Activated CD8-positive, alpha-beta memory T cell treated with anti-CD3 and anti-CD28 coated beads for 4 hours (primary cell): ENCODE measurements at regions not wholly inside any gene's neighbourhood (a gene's known extent, or its start where the extent isn't known, plus 50 kb on each side); places are given as distances from the start of the nearest gene placed in this dataset.

Experiments
- DNase-seq, 2 donors: peaks; one replicate each; pipeline ENCODE4 v3.0.0-alpha.2; 2020; ENCODE audit warnings: low read depth in 2 of 2

DNA sequence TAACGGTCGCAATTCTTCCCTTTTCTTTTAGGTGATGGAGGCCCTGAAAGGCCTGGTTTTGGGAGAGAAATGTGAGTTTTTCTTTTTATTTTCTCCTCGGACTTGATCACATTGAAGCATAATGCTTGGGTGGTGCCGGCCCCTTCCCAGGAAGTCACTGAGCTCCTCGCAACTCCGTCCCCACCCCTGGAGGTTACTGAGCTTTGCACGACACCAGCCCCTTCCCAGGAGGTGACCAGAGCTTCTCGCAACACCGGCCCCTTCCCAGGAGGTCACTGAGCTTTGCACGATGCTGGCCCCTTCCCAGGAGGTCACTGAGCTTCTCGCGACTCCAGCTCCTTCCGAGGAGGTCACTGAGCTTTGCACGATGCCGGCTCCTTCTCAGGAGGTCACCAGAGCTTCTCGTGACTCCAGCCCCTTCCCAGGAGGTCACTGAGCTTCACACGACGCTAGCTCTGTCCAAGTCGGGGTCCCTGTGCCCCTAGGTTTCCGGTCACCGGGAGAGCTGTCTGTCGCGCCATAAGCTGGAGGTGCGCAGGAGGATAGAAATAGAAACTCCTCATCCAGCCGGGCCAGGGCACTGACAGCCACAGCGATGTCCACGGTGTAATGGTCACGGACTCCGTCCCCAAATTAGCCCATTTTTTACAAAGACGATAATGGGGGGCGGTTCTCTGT lies 586.4 kb downstream of the BRD1 start:
- no peak for DNase-seq

DNA sequence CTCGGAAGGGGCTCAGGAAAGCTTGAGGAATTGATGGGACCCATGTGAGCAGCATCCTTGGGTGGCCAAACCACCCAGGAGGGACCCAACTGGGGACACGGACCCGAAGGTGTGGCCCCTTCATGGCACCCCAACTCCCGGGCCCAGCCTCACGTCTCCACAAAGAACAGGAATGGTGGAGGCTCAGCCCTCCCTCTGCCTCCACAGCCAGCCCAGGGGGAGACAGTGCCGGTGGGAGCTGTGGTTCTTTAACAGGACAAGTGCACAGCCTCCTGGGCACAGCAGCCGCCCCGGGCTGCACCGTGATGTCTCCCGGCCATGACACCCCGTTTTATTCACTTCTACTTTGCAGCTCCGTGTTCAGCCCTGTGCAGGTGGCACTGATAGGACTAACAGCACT lies 587.2 kb downstream of the BRD1 start:
- DNase-seq: no peak

DNA sequence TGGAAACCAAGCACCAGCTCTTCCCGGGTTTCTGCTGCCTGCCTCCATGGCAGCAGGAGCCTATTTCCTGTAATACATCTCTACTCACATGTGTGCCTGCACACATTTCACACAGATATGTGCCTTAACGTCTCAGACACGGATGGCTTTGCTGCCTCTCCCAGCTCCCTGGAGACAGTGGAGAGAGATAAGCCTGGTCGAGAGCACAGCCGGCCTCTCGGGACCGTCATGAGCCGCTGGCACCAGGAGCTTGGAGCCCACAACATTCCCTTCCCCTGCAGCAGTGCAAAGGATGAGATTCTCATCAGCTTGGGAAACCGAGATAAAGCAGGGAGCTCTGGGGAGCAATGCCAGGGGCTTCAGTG lies 587.7 kb downstream of the BRD1 start:
- no peak for DNase-seq

DNA sequence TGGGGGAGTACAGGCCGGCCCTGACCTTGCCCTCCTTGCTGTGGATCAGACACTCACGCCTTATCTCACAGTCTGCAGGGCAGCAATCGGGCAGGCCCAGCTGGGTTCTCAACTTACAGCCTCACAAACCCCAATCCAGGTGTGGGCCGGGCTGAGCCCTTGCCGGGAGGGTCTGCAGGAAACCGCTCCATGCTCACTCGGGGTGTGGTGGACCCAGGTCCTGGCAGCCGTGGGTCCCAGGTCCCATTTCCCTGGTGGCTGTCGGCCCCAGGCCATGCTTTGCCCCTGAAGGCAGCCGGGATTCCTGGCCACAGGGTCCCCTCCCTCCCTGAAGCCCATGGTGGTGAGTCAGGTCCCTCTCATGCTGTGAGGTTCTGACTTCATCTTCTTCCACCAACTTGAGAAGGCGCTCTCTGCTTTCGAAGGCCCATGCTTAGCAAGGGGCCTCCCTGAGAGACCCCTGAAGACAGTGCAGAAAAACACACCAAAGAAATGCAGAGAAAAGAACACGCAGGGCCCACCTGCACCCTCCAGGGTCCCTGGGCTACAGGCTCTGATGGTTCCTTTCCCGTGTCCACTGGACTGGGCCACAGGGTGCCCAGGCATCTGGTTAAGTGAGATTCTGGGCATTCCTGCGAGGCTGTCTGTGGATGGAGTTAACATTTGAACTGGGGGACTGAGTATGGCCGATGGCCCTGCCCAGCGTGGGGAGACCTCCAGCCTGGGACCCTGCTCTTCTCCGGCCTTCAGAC lies 588.2 kb downstream of the BRD1 start:
- DNase-seq: no peak

DNA sequence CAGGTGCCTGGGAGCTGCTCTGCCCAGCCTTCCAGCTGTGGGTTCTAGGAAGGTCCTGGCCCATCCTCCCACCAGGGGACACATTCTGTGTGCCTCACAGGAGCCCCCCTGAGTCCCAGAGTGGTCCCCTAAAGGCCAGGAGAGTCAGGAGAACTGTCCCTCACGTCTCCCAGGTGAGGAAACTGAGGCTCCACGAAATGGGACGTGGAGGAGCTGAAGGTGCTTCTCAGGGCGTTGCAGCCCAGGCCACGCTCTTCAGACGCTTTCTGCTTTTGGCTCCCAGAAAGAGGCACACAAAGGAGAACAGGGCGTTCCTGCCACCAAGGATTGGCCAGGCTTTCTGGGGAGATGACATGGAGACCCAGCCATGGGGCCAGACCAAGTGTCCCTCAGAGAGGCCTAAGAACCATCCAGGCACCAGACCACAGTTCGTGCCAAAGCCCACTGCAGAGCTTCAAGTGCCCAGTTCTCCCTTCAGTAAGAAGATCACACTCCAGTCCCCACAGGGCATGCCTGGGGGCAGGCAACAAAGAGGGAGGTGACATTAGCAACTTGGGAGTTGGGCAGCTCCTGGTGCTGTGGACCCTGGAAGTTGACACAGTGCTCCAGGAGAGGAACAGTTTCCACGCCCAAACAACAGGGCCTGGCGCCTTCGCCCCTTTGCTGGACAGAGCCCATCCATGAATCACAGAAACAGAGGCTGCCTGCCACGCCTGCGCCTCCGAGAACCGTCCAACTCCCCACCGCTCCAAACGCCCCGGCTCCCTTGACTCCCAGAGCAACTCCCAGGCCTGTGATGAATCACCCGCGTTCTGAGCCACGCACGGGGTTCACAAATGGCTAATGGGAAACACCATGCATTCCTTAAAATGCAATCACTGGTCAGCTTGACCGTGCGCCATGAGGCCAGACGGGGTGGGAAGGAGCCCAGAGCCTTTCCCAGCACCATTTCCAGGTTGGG lies 589.2 kb downstream of the BRD1 start:
- no peak for DNase-seq

DNA sequence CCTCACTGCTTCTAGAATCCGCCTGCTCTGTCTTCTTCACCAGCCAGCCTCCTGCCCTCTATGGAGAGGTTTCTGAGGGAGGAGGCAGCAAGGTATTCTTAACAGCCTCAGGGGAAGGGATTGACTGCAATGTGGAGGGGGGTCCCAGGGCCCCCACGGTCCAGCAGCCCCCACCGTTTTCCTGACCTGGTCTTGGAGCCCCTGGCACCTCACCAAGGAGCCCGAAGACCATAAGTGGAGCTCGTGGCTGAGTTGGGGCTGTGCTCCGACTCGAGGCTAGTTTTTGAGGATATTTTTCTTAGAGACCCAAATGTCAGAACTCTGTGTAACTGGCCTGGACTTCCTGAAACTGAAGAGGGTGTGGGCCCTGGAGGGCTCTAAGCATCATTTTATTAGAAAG lies 590.0 kb downstream of the BRD1 start:
- DNase-seq: no peak

DNA sequence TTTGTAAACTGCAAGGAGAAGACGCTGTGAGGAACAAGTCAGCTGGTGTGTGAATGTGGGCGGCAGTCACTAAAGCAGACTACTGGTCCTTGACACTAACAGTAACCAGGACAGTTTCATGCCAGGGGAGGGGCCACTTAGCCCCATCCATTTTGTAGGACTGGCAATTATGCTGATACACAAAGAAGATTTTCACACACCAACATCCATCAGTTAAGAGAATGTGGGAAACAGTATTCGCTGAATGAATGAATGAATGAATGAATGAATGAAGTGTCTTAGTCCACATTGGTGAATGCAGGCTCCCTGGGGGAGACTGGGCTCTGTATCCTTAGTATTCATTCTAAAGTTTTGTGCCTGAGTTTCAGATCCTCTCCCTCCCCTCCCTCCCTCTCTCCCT lies 590.4 kb downstream of the BRD1 start:
- DNase-seq: no peak

DNA sequence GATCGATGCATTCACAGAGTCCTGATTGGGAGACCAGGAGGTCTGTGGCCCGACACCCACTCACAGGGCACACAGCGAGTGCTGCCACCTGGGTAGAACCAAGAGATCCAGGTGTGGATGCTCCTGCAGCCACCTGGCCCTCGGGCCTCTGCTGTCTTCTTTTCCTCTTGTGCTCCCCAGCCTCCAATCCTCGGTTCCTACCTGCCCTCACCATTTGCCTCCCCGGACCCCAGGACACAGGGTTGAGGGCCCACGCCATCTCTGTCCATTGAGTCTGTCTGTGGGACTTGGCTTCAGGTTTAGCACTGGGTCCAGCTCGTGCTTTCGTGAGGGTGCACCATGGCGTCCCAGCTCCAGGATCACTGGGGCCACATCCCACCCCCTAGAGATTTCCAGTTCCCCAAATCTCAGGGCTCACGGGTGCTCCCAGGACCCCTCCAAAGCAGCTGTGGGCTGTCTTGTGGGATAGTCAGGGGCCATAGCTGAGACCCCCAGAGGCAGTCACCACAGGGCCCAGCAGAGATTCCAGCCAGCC lies 591.1 kb downstream of the BRD1 start:
- DNase-seq: no peak

DNA sequence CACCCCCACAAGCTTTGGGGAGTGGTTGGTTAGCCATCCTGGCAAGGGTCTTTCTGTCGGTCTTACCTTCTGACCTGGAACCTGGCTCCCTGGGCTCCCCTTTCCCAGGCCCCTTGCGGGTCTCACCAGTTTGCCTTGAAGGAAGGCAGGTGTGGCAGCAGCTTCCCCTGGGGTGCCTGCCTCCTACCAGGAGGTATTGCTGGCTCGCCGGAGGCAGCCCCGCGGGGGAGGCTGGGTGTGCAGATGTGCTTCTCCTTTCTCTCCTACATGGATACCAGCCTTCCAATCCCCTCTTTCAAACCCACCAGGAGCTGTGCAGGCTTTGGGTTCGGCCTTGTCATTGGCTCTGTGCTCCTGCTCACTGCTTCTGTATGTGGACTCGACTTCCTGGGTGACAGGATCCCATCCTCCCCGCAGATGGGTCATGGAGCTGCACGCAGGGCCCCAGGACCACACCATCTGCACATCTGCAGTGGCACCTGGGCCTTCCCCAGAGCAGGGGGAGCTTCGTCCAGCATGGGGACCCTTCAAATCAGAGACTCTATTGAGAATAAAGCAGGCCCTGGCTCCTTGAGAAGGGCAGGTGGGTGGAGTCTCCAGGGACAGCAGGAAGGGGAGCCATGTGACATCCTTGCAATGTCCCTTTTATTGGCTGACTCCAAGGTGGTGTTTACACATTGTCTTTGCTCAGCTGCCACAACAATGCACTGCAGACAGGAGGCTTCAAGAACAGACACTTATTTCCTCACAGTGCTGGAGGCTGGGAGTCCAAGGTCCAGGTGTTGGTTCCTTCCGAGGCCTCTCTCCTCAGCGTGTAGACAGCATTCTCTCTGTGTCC lies 592.0 kb downstream of the BRD1 start:
- DNase-seq: no peak

DNA sequence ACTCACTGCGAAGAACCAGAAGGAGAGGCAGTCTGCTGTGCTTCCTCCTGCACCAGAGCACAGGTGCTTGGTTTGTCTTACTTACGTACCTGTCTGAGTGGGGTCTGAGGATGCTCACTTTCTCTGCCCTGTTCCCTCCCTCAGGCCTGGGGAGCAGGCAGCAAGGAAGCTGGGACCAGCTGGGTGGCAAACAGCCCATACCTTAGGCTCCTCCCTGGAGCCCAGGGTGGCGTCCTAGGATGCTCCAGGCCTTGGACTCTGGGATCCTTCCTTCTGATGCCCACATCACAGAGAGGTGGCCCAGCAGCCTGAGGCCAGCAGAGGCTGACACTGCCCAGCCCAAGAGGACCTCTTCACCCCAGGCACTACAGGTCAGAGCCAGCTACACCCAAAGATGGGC lies 593.2 kb downstream of the BRD1 start:
- no peak for DNase-seq

DNA sequence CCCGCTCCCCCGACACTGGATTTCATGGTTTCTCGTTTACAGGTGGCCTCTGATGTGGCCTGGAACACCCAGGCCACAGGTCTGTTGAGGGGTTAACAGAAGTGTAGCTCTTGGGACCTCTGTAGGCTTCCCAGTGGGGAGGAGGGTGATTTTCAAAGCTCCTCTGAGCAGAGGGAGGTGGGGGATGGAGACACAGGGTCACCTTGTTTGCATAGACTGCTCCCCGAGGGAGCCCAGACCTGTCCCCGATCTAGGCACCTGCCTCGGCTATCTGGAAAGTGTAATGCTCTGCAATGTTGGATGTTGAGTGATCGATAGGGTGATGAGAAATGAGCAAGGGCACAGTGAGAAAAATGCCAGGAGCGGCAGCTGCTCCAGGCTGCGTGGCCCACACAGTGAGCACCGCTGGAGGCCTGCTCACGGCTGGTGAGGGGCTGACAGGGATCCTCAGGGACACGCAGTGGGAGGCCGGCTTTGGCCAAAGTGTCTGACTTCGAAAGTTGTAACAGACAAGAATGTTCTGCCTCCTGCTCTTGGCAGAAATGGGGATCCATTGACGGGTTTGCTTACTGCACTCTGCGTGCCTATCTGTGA lies 594.1 kb downstream of the BRD1 start:
- DNase-seq: no peak

DNA sequence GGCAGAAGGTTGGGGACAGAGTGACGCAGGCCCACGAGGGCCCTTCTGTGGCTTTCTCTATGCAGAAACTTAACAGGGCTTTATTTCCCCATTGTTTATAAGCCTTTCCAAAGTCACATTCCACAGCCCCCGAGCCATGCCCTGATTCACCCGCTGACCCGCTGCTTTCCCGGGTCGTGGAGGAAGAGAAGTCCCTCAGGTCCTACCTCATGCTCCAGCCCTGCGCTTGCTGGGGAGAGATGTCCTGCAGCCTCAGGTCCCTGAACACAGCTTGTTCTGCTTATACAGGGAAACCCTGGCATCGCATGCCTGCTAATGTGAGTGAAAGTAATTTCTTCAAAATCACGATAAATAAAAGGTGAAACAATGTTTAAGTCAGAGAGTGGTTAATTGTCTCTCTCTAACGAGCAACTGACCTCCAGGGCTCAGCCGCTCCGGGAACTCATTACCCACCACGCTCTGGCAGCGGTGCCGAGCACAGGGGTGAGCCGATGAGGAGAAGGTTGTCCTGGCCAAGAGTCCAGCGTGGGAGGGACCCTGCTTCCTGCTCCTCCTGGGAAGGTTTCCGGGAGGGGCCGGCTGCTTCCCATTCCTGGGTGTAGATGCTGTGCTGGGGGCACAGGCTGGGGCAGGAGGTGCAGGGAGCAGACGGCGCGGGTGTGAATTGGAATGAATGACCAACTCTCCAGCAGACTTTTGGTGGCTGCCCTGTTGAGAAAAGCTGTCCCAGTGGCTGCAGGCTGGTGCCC lies 595.2 kb downstream of the BRD1 start:
- DNase-seq: no peak

DNA sequence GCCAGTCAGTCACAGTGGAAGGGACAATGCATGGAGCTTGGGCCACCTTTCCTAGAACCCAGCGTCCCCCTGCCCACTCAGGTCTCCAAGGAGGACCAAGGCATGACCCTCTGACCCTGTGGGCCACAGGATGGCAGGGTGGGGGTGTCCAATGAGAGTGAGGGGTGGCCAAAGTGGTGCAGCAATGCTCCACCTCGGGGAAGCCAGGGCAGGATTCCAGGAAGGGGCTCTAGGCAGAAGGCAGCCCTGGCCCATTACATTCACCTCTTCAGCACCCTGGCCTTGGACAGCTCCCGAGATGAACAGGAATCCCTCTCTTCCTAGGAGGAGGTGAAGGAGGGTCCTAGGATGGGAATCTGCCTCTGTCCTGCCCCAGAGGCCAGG lies 597.5 kb downstream of the BRD1 start:
- DNase-seq: no peak

DNA sequence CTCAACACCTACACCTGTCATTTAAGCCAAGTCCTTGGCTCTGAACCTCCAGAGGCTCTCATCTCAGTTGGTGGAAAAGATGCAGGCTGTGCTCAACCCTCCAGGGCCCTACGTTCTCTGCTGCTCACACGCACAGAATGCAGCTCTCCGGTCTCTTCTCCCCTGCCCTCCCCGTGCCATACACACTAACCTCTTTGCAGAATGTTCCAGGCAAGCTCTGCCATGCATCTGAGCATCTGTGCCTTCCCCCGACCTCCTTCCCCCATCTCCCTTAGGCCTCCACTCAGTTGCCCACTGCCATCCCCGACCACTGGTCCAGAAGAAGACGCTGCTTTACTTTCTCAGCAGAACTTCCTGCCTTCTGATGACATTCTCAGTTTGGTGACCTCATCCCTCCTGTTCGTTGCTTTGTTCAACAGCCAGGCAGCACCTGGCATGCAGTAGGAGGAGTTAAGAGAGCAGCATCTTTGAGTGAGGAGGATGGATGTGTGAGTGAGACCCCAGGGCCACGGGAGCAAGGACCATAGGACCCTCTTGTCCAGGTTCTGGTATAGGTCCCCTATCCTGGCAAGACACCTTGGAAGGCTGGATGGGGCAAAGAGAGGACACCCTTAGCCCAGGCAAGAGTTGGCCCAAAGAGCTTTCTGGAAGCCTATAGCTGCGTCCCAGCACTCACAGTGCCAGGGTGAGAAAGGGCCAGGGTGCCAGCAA lies 598.0 kb downstream of the BRD1 start:
- no peak for DNase-seq

DNA sequence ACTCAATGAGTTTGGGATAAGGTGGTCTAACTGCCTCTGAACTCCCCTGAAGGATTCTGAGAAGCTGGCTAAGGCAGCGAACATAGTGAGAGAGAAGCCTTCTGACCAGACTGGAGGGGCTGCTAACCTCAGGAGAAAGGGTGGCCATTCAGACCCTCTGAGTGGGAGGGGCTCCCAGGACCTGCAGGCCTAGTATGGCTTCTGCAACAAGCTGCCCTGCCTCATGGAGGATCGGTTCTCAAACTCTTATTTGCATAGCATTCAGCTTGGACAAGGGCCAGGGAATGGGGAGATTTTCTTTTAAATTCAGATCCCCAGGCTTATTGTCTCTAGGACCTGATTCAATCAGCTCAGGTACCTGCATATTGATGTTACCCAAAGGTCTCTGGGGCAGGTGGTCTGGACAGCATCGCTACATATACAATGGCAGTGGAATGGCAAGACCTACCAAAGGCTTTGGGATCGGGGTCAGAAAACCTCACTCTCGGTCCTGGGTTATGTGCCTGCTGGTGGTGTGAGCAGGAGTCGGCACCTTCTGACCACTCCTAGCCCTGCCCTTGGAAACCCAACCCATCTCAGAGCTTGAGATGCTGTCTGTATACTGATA lies 599.1 kb downstream of the BRD1 start:
- no peak for DNase-seq

DNA sequence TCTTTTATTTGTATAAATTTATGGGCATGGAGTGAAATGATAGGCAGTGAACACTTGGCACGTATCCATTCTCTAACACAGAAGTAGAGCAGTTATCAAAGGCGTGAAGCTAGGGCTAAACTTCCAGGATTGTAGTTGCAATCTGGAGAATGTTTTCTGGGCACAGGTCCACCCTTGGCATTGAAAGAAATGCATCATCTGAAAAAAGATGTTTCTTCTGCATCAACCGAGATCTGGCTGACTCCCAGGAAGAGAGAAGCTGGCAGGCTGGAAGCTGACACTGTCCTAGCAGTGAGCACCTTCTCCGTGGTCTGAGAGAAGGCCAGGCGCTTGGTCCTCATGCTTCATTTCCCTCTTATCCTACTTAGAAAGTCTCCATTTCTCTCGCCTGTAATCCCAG lies 600.0 kb downstream of the BRD1 start:
- DNase-seq: no peak

DNA sequence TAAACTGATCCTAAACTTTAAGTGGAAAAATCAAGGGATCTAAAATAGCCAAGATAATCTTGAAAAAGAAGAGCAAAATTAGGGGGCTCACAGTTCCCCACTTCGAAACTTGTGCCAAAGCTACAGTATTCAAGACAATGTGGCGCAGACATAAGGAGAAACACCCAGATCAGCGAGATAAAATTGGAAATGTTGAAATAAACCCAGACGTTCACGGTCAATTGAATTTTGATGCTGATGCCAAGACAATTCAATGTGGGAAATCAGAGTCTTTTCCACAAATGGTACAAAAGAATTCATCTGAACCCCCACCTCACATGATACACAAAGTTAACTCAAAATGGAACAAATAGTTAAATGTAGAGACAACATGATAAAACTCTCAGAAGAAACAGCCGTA lies 601.6 kb downstream of the BRD1 start:
- no peak for DNase-seq

DNA sequence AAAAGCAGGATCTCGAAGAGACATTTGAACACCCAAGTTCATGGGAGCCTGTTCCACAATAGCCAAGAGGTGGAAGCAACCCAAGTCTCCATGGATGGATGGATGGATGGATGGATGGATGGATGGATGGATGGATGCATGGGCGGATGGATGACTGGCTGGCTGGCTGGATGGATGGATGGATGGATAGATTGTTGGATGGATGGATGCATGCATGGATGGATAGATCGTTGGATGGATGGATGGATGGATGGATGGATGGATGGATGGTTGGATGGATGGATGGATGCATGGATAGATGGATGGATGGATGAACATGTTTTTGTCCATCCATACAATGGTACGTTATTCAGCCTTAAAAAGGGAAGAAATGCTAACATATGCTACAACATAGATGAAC lies 603.4 kb downstream of the BRD1 start:
- DNase-seq: no peak

DNA sequence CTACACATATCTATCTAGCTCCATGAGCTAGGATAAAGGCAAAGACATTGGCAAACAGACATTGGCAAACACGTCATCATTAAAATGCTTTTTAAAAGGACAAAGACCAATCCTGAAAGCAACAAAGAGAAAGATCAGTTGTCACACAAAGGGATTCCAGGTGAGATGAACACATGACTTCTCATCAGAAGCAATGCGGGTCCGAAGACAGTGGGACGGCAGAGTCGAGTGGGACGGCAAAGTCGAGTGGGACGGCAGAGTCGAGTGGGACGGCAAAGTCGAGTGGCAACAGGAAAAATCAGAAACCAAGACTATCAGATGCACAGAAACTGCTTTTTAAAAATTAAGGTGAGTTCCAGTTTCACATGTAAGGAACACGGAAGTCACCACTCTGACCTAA lies 609.5 kb downstream of the BRD1 start:
- DNase-seq: no peak
